K562 (cell line): ENCODE measurements at regions not wholly inside any gene's neighbourhood (a gene's known extent, or its start where the extent isn't known, plus 50 kb on each side); places are given as distances from the start of the nearest gene placed in this dataset.

ENCODE experiments used
- ATAC-seq: fragments of 200-7000 bp; cut with Tn5 transposase; 3 replicates; pipeline ENCODE4 v1.9.1; 2020; ENCODE audit warnings: moderate library complexity
- BruUV-seq: library from RNA; stranded (reverse); fragments of 400-500 nt; replicated peaks from 2 replicates; lab custom pipeline; 2021; lab: Mats Ljungman, UMichigan
- CTCF ChIA-PET: fragments of 300-600 bp; formaldehyde crosslinking; extraction: SDS; loops from one replicate; lab custom pipeline; 2021; ENCODE audit warnings: low intra/inter-chr PET ratio; lab: Yijun Ruan, JAX
- POLR2A ChIA-PET: fragments of 300-600, 350-650 bp; sonication (Branson Sonifier 250); formaldehyde crosslinking; extraction: SDS; loops from one replicate; lab custom pipeline; 2021; ENCODE audit warnings: antibody characterized with exemption, inconsistent platforms; lab: Yijun Ruan, JAX
- DNase-seq, 4 experiments: peaks; one replicate each; pipeline versions ENCODE4 v3.0.0 to v3.0.0-alpha.2; 2011 to 2018; ENCODE audit warnings: low spot score in 3 of 4, mixed read lengths in 3 of 4; ENCODE audit errors: extremely low read depth in 1 of 4
- FAIRE-seq: peaks from 2 replicates; lab custom pipeline; 2011; peaks lifted over from hg19 to GRCh38; lab: Jason Lieb, UNC
- H2AFZ ChIP-seq: 2 replicates; pipeline ENCODE4 v1.6.0; 2011; ENCODE audit warnings: low read depth, low read length, control low read depth, inconsistent platforms
- H3K27ac ChIP-seq: fragments of 200-600 bp; 3 replicates; pipeline ENCODE4 v1.8.0; 2011; ENCODE audit warnings: low read depth, mild to moderate bottlenecking, control low read depth, inconsistent platforms, low read length, moderate library complexity, mixed read lengths; ENCODE audit errors: extremely low read depth
- H3K27me3 ChIP-seq, 2 experiments: fragments of 300-600 bp in 1 of 2; 2 replicates in 1 of 2; 3 replicates in 1 of 2; pipeline versions ENCODE4 v1.6.0 to v1.8.0; 2011; ENCODE audit warnings: inconsistent platforms in 2 of 2, low read length in 2 of 2, mild to moderate bottlenecking in 1 of 2, mixed read lengths in 1 of 2, moderate library complexity in 1 of 2; ENCODE audit not compliant: control insufficient read depth in 2 of 2, insufficient read depth in 2 of 2
- H3K36me3 ChIP-seq: fragments of 300-600 bp; 3 replicates; pipeline ENCODE4 v1.8.0; 2011; ENCODE audit warnings: mild to moderate bottlenecking, low read length, inconsistent platforms; ENCODE audit not compliant: control insufficient read depth, insufficient read depth
- H3K4me1 ChIP-seq, 2 experiments: fragments of 200-600 bp in 1 of 2; replicated peaks in 1 of 2; 2 replicates in 1 of 2; 3 replicates in 1 of 2; pipeline versions ENCODE4 v1.5.1 to v1.8.0; 2011; ENCODE audit warnings: inconsistent platforms in 2 of 2, low read length in 2 of 2, mild to moderate bottlenecking in 1 of 2, mixed read lengths in 1 of 2, moderate library complexity in 1 of 2; ENCODE audit not compliant: control insufficient read depth in 2 of 2, insufficient read depth in 2 of 2
- H3K4me2 ChIP-seq: 2 replicates; pipeline ENCODE4 v1.6.1; 2011; ENCODE audit warnings: low read length, control low read depth, inconsistent platforms, mixed read lengths; ENCODE audit not compliant: insufficient read depth
- H3K4me3 ChIP-seq: fragments of 200-600 bp; sonication (generic), shearing (Covaris generic); 2 replicates; pipeline ENCODE4 v1.5.1; 2016; ENCODE audit warnings: control low read depth, inconsistent platforms
- H3K79me2 ChIP-seq: fragments of 200-600 bp; 3 replicates; pipeline ENCODE4 v1.8.0; 2011; ENCODE audit warnings: low read length, inconsistent platforms; ENCODE audit not compliant: control insufficient read depth, insufficient read depth
- H3K9ac ChIP-seq, 2 experiments: 2 replicates each; pipeline versions ENCODE4 v1.6.0 to v1.6.1; 2011; ENCODE audit warnings: low read depth in 2 of 2, low read length in 2 of 2, control low read depth in 1 of 2, inconsistent platforms in 1 of 2, mild to moderate bottlenecking in 1 of 2, mixed read lengths in 1 of 2; ENCODE audit not compliant: insufficient read depth in 1 of 2
- H3K9me1 ChIP-seq: one replicate; pipeline ENCODE4 v1.6.0; 2011; ENCODE audit warnings: inconsistent platforms, mild to moderate bottlenecking, low read length, moderate library complexity; ENCODE audit not compliant: control insufficient read depth, insufficient read depth
- H3K9me3 ChIP-seq: replicated peaks from 2 replicates; pipeline ENCODE4 v1.5.1; 2011; ENCODE audit warnings: low read depth, low read length, inconsistent platforms; ENCODE audit not compliant: control insufficient read depth, insufficient read depth
- H4K20me1 ChIP-seq: replicated peaks from 2 replicates; pipeline ENCODE4 v1.6.1; 2011; ENCODE audit warnings: low read length, inconsistent platforms, mixed read lengths; ENCODE audit not compliant: control insufficient read depth, insufficient read depth
- ESRRA ChIP-seq: fragments of 450-650 bp; IDR thresholded peaks from 2 replicates; pipeline ENCODE4 v1.6.1; 2014; ENCODE audit warnings: low read depth, mild to moderate bottlenecking, moderate library complexity, borderline replicate concordance
- GATAD2A ChIP-seq: fragments of 450-650 bp; IDR thresholded peaks from 2 replicates; pipeline ENCODE4 v1.6.1; 2017
- KAT7 ChIP-seq: sonication (generic); formaldehyde crosslinking; IDR thresholded peaks from 2 replicates; pipeline ENCODE4 v1.8.0; 2022; ENCODE audit warnings: missing genetic modification reagents, mild to moderate bottlenecking, borderline replicate concordance
- KLF16 ChIP-seq: IDR thresholded peaks from 2 replicates; pipeline ENCODE4 v1.6.1; 2016; ENCODE audit warnings: antibody characterized with exemption
- U2AF1 ChIP-seq: fragments of 200-400 bp; formaldehyde crosslinking; optimal IDR thresholded peaks from 2 replicates; pipeline ENCODE3; 2017; ENCODE audit warnings: mild to moderate bottlenecking, low read depth, low read length, moderate library complexity
- ZNF717 ChIP-seq: fragments of 250-450 bp; sonication (Bioruptor Pico); IDR thresholded peaks from 2 replicates; pipeline ENCODE4 v1.5.0; 2021
- WGBS: fragments of 100-300 bp; shearing (Covaris generic); methylation state at CpG from one replicate; pipeline ENCODE4 v1.1.6; 2016; ENCODE audit warnings: low coverage, mixed read lengths; ENCODE audit not compliant: insufficient coverage; ENCODE audit errors: missing lambda C conversion rate; 5-methylcytosine and 5-hydroxymethylcytosine counted together
- in situ Hi-C: fragments of 300-500 bp; cut with MboI; formaldehyde crosslinking; loops from 4 replicates; pipeline ENCODE4 v1.15.0; 2018; ENCODE audit warnings: inconsistent platforms, mixed read lengths
- intact Hi-C: fragments of 100-400 bp; cut with micrococcal nuclease; formaldehyde crosslinking; loops from 2 replicates; pipeline ENCODE4 v1.14.2; 2022
- TF ChIP-seq, protein P1 (sequence below): fragments of 450-650 bp; IDR thresholded peaks from 2 replicates; pipeline ENCODE4 v1.6.1; 2016; ENCODE audit warnings: mild to moderate bottlenecking
- TF ChIP-seq, protein P2 (sequence below): fragments of 250-450 bp; sonication (Bioruptor Pico); IDR thresholded peaks from 2 replicates; pipeline ENCODE4 v1.4.0; 2020

- no peak for FAIRE-seq
- BruUV-seq: no TSS peak
Measured at GRCh38 chrX:10022580-10023245, 55.6 kb downstream of the CLDN34 start.

More at GRCh38 chrX:10022580-10023245, 55.6 kb downstream of the CLDN34 start:
- TF ChIP-seq, protein P1, sequence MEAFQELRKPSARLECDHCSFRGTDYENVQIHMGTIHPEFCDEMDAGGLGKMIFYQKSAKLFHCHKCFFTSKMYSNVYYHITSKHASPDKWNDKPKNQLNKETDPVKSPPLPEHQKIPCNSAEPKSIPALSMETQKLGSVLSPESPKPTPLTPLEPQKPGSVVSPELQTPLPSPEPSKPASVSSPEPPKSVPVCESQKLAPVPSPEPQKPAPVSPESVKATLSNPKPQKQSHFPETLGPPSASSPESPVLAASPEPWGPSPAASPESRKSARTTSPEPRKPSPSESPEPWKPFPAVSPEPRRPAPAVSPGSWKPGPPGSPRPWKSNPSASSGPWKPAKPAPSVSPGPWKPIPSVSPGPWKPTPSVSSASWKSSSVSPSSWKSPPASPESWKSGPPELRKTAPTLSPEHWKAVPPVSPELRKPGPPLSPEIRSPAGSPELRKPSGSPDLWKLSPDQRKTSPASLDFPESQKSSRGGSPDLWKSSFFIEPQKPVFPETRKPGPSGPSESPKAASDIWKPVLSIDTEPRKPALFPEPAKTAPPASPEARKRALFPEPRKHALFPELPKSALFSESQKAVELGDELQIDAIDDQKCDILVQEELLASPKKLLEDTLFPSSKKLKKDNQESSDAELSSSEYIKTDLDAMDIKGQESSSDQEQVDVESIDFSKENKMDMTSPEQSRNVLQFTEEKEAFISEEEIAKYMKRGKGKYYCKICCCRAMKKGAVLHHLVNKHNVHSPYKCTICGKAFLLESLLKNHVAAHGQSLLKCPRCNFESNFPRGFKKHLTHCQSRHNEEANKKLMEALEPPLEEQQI: no peak
- TF ChIP-seq ESRRA: no peak
- TF ChIP-seq ZNF717 (CRISPR knock-in tag): no peak
- no peak for TF ChIP-seq U2AF1
- no peak for TF ChIP-seq GATAD2A
- no peak for TF ChIP-seq KLF16
- TF ChIP-seq, protein P2, sequence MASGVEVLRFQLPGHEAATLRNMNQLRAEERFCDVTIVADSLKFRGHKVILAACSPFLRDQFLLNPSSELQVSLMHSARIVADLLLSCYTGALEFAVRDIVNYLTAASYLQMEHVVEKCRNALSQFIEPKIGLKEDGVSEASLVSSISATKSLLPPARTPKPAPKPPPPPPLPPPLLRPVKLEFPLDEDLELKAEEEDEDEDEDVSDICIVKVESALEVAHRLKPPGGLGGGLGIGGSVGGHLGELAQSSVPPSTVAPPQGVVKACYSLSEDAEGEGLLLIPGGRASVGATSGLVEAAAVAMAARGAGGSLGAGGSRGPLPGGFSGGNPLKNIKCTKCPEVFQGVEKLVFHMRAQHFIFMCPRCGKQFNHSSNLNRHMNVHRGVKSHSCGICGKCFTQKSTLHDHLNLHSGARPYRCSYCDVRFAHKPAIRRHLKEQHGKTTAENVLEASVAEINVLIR (CRISPR knock-in tag): no peak
- no peak for TF ChIP-seq KAT7 (CRISPR knock-in tag)
- Histone ChIP-seq H3K9me1 (no peaks in the 10 kb centered on the region), H2AFZ (no peak overlapping the region), H3K79me2 (no peaks in the 10 kb centered on the region), H3K4me3 (no peak overlapping the region), H3K9me3 (no peaks in the 10 kb centered on the region), H3K9ac (no peak overlapping the region), H3K27me3 (peaks cover 0 to 10% of the 10 kb centered on the region in 2 experiments; a peak in 2 of 5 replicates), H4K20me1 (no peaks in the 10 kb centered on the region; the same call in 1 of the 2 replicates), H3K36me3 (no peaks in the 10 kb centered on the region), H3K27ac (no peak overlapping the region), H3K4me1 (no peaks in the 10 kb centered on the region), H3K4me2 (no peak overlapping the region)
- ATAC-seq (no peak), DNase-seq (no peak)
- under 1% methylated on average over 8 of the region's 10 CpGs for WGBS
- in situ Hi-C loops (no loop called here), intact Hi-C loops (no loop called here)
- CTCF ChIA-PET: no interaction called here
- POLR2A ChIA-PET: interaction anchor here (0.7 kb wide), 1 partner anchor 19 kb away, joined by 4 read pairs; no protein-coding TSS in a partner anchor
